Neural cell (in vitro differentiated cells): ENCODE measurements at regions not wholly inside any gene's neighbourhood (a gene's known extent, or its start where the extent isn't known, plus 50 kb on each side); places are given as distances from the start of the nearest gene placed in this dataset.
"Not testable (repeated sequence)": the region's sequence is repeated elsewhere in the genome, so short reads cannot be mapped to it uniquely, and the experiment has no call there.

Source experiments
- H2AFZ ChIP-seq: fragments of 200-600, 300-800 bp; sonication (generic), shearing (Covaris generic); 2 replicates; pipeline ENCODE4 v1.6.0; 2014; ENCODE audit warnings: low read depth, mild to moderate bottlenecking, antibody characterized with exemption, low read length, moderate library complexity
- H3F3A ChIP-seq: fragments of 200-600 bp; shearing (Covaris generic); 2 replicates; pipeline ENCODE4 v1.6.1; 2016; ENCODE audit warnings: mild to moderate bottlenecking, moderate library complexity, mixed read lengths, antibody characterized with exemption, low read length; ENCODE audit not compliant: insufficient read depth, poor library complexity, severe bottlenecking
- H3K27ac ChIP-seq: fragments of 200-600, 300-800 bp; sonication (generic), shearing (Covaris generic); 2 replicates; pipeline ENCODE4 v1.5.1; 2014; ENCODE audit warnings: mild to moderate bottlenecking, low read length, moderate library complexity
- H3K27me3 ChIP-seq: fragments of 300-800, 200-600 bp; sonication (generic), shearing (Covaris generic); 2 replicates; pipeline ENCODE4 v1.6.0; 2014; ENCODE audit warnings: mild to moderate bottlenecking, low read depth, low read length, moderate library complexity; ENCODE audit not compliant: insufficient read depth
- H3K36me3 ChIP-seq: fragments of 300-800, 200-600 bp; sonication (generic), shearing (Covaris generic); 2 replicates; pipeline ENCODE4 v1.5.1; 2014; ENCODE audit warnings: mild to moderate bottlenecking, antibody characterized with exemption, low read length, moderate library complexity; ENCODE audit not compliant: insufficient read depth
- H3K4me2 ChIP-seq: fragments of 300-800, 200-600 bp; sonication (generic), shearing (Covaris generic); 2 replicates; pipeline ENCODE4 v1.6.0; 2014; ENCODE audit warnings: mild to moderate bottlenecking, low read length
- H3K4me3 ChIP-seq: fragments of 300-800, 200-600 bp; sonication (generic), shearing (Covaris generic); 2 replicates; pipeline ENCODE4 v1.5.1; 2014; ENCODE audit warnings: mild to moderate bottlenecking, low read length, moderate library complexity
- H3K79me2 ChIP-seq: fragments of 200-600 bp; shearing (Covaris generic); replicated peaks from 2 replicates; pipeline ENCODE4 v1.6.0; 2014; ENCODE audit warnings: mild to moderate bottlenecking, low read length, moderate library complexity; ENCODE audit not compliant: insufficient read depth
- H3K9ac ChIP-seq: fragments of 300-800, 200-600 bp; sonication (generic), shearing (Covaris generic); 2 replicates; pipeline ENCODE4 v1.6.1; 2016; ENCODE audit warnings: mild to moderate bottlenecking, low read length, mixed read lengths
- H3K9me2 ChIP-seq: fragments of 200-600 bp; shearing (Covaris generic); 2 replicates; pipeline ENCODE4 v1.6.1; 2016; ENCODE audit warnings: mild to moderate bottlenecking, low read length, mixed read lengths; ENCODE audit not compliant: insufficient read depth
- H3K9me3 ChIP-seq: fragments of 200-600, 300-800 bp; sonication (generic), shearing (Covaris generic); 2 replicates; pipeline ENCODE4 v1.6.1; 2016; ENCODE audit warnings: mild to moderate bottlenecking, mixed run types, low read length, moderate library complexity, mixed read lengths
- H4K20me1 ChIP-seq: fragments of 200-600 bp; shearing (Covaris generic); 2 replicates; pipeline ENCODE4 v1.6.1; 2016; ENCODE audit warnings: mild to moderate bottlenecking, mixed run types; ENCODE audit not compliant: insufficient read depth
- EP300 ChIP-seq: fragments of 450-650 bp; conservative IDR thresholded peaks from 2 replicates; pipeline ENCODE4 v1.6.1; 2014; ENCODE audit warnings: antibody characterized with exemption, mild to moderate bottlenecking, moderate library complexity; ENCODE audit not compliant: poor library complexity, severe bottlenecking
- EZH2 ChIP-seq: fragments of 200-600, 300-800 bp; shearing (Covaris generic), sonication (generic); IDR thresholded peaks from 2 replicates; pipeline ENCODE4 v1.6.1; 2014; ENCODE audit warnings: antibody characterized with exemption, low read length, borderline replicate concordance, mild to moderate bottlenecking; ENCODE audit not compliant: insufficient read depth, poor library complexity, severe bottlenecking
- MXI1 ChIP-seq: fragments of 450-650 bp; conservative IDR thresholded peaks from 2 replicates; pipeline ENCODE4 v1.6.1; 2014; ENCODE audit warnings: antibody characterized with exemption, mild to moderate bottlenecking; ENCODE audit not compliant: poor library complexity, severe bottlenecking
- POLR2AphosphoS5 ChIP-seq: IDR thresholded peaks from 2 replicates; pipeline ENCODE4 v1.6.1; 2012
- RAD21 ChIP-seq: fragments of 450-650 bp; conservative IDR thresholded peaks from 2 replicates; pipeline ENCODE4 v1.6.1; 2014; ENCODE audit warnings: antibody characterized with exemption, mild to moderate bottlenecking, moderate library complexity
- SMC3 ChIP-seq: fragments of 450-650 bp; conservative IDR thresholded peaks from 2 replicates; pipeline ENCODE4 v1.6.1; 2014; ENCODE audit warnings: antibody characterized with exemption, mild to moderate bottlenecking, moderate library complexity; ENCODE audit not compliant: poor library complexity
- TAF1 ChIP-seq: IDR thresholded peaks from 2 replicates; pipeline ENCODE4 v1.6.1; 2012; ENCODE audit warnings: low read depth
- TF ChIP-seq, protein P1 (sequence below): fragments of 450-650 bp; IDR thresholded peaks from 2 replicates; pipeline ENCODE4 v1.5.1; 2014; ENCODE audit warnings: antibody characterized with exemption, mild to moderate bottlenecking, moderate library complexity; ENCODE audit not compliant: poor library complexity, severe bottlenecking
- TF ChIP-seq, protein P2 (sequence below): IDR thresholded peaks from 2 replicates; pipeline ENCODE4 v1.6.1; 2012; ENCODE audit warnings: borderline replicate concordance

GRCh38 chr5:124528838-124529237 is 217.6 kb downstream of the ZNF608 start:
- Histone ChIP-seq H3K36me3 (no peaks in the 10 kb centered on the region), H3F3A (no peaks in the 10 kb centered on the region), H3K4me3 (no peak overlapping the region), H3K27ac (no peak overlapping the region), H3K9me2 (no peaks in the 10 kb centered on the region), H3K79me2 (no peaks in the 10 kb centered on the region), H2AFZ (no peak overlapping the region), H3K9me3 (no peaks in the 10 kb centered on the region), H3K9ac (no peak overlapping the region), H3K27me3 (no peaks in the 10 kb centered on the region), H3K4me2 (no peak overlapping the region), H4K20me1 (no peaks in the 10 kb centered on the region)
- TF ChIP-seq RAD21, result no peak
- no peak for TF ChIP-seq MXI1
- TF ChIP-seq, protein P1, sequence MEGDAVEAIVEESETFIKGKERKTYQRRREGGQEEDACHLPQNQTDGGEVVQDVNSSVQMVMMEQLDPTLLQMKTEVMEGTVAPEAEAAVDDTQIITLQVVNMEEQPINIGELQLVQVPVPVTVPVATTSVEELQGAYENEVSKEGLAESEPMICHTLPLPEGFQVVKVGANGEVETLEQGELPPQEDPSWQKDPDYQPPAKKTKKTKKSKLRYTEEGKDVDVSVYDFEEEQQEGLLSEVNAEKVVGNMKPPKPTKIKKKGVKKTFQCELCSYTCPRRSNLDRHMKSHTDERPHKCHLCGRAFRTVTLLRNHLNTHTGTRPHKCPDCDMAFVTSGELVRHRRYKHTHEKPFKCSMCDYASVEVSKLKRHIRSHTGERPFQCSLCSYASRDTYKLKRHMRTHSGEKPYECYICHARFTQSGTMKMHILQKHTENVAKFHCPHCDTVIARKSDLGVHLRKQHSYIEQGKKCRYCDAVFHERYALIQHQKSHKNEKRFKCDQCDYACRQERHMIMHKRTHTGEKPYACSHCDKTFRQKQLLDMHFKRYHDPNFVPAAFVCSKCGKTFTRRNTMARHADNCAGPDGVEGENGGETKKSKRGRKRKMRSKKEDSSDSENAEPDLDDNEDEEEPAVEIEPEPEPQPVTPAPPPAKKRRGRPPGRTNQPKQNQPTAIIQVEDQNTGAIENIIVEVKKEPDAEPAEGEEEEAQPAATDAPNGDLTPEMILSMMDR, result no peak
- TF ChIP-seq, protein P2, sequence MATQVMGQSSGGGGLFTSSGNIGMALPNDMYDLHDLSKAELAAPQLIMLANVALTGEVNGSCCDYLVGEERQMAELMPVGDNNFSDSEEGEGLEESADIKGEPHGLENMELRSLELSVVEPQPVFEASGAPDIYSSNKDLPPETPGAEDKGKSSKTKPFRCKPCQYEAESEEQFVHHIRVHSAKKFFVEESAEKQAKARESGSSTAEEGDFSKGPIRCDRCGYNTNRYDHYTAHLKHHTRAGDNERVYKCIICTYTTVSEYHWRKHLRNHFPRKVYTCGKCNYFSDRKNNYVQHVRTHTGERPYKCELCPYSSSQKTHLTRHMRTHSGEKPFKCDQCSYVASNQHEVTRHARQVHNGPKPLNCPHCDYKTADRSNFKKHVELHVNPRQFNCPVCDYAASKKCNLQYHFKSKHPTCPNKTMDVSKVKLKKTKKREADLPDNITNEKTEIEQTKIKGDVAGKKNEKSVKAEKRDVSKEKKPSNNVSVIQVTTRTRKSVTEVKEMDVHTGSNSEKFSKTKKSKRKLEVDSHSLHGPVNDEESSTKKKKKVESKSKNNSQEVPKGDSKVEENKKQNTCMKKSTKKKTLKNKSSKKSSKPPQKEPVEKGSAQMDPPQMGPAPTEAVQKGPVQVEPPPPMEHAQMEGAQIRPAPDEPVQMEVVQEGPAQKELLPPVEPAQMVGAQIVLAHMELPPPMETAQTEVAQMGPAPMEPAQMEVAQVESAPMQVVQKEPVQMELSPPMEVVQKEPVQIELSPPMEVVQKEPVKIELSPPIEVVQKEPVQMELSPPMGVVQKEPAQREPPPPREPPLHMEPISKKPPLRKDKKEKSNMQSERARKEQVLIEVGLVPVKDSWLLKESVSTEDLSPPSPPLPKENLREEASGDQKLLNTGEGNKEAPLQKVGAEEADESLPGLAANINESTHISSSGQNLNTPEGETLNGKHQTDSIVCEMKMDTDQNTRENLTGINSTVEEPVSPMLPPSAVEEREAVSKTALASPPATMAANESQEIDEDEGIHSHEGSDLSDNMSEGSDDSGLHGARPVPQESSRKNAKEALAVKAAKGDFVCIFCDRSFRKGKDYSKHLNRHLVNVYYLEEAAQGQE, result no peak
- no peak for TF ChIP-seq POLR2AphosphoS5
- TF ChIP-seq TAF1, result no peak
- no peak for TF ChIP-seq EZH2
- no peak for TF ChIP-seq SMC3
- TF ChIP-seq EP300, result no peak

DNA sequence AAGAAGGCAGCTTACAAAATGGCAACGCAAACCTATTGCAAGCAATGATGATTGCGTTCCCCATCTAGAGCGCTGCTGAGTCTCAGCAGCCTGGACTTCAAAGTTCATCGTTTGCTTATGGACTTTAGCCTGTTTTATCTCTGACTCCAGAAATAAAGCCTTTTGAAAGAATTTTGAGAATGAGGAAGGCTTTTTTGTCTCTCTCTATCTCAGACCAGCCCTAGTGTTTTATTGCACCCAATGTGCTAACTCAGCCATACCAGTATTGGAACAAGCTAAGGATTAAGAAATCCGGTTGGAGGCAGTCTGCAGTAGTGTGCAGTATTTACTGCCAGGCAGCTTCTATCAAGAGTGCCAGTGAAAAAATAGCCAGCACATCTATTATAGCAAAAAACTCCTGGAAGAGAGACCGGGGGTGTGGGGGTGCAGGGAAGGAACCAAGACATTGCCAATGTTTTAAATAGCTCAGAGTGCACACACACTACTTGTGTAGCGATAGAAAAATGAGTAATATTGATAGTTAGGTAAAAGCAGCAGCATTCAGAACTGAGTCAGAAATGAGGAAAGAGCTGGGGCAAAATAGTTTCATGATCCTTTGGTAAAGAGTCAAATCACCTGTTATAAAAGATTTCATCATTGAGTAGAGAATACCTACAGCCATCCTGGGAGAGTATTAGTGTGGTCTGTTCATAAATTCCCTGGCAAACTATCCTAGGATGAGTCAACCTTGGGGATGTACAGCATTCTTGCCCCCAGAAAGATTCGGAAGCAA is 219.0 kb downstream of the ZNF608 start:
- H3F3A ChIP-seq, result no peaks in the 10 kb centered on the region
- no peaks in the 10 kb centered on the region for H3K36me3 ChIP-seq
- H4K20me1 ChIP-seq, result no peaks in the 10 kb centered on the region
- H3K4me3 ChIP-seq, result no peak overlapping the region
- TF ChIP-seq MXI1, result no peak
- TF ChIP-seq EP300, result no peak
- TF ChIP-seq EZH2, result no peak
- no peak for TF ChIP-seq RAD21
- no peak for TF ChIP-seq TAF1
- TF ChIP-seq, protein P1, result no peak
- TF ChIP-seq SMC3, result no peak
- no peak for TF ChIP-seq POLR2AphosphoS5
- TF ChIP-seq, protein P2, result no peak
- H3K27ac ChIP-seq, result no peak overlapping the region
- no peaks in the 10 kb centered on the region for H3K27me3 ChIP-seq
- no peak overlapping the region for H2AFZ ChIP-seq
- no peak overlapping the region for H3K9ac ChIP-seq
- no peaks in the 10 kb centered on the region for H3K9me2 ChIP-seq
- no peaks in the 10 kb centered on the region for H3K79me2 ChIP-seq
- no peak overlapping the region for H3K4me2 ChIP-seq
- H3K9me3 ChIP-seq, result no peaks in the 10 kb centered on the region

GRCh38 chr5:124526079-124526478 is 220.4 kb downstream of the ZNF608 start:
- H3K9ac ChIP-seq, H3K27me3 ChIP-seq, H3K9me3 ChIP-seq, H3K9me2 ChIP-seq, H4K20me1 ChIP-seq, H3F3A ChIP-seq, H3K4me2 ChIP-seq, H3K27ac ChIP-seq, H2AFZ ChIP-seq, H3K36me3 ChIP-seq, H3K4me3 ChIP-seq, H3K79me2 ChIP-seq: not testable (repeated sequence)
